ENCODE measurements at regions not wholly inside any gene's neighbourhood (a gene's known extent, or its start where the extent isn't known, plus 50 kb on each side); places are given as distances from the start of the nearest gene placed in this dataset.
"Not testable (repeated sequence)": the region's sequence is repeated elsewhere in the genome, so short reads cannot be mapped to it uniquely, and the experiment has no call there.

DNA sequence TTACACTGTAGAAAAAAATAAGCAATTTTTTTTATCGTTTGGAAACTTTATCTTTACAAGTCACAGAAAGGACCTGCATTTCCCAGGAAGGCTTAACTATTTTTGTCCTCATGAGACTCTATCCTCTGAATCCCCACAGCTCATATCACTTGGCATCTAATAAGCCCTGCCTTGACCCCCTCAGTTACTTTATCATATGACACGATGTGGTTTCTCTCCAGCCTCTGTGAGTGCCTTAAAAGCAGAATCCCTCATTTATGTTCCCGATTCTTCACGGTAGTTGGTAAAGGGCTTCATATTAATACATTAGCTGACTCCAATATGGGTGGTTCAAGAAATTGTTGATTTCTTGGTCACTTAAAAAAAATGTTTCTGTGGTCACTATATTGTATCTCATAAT, 296.6 kb upstream of the GRAMD2B start:
- no peak overlapping the region for H3K4me3 Mint-ChIP-seq
- H3K27me3 Mint-ChIP-seq (ENCODE audit: low read depth): no peaks in the 10 kb centered on the region
- H3K4me1 Mint-ChIP-seq: peaks cover 30% of the 10 kb centered on the region
- TF ChIP-seq, protein P1, sequence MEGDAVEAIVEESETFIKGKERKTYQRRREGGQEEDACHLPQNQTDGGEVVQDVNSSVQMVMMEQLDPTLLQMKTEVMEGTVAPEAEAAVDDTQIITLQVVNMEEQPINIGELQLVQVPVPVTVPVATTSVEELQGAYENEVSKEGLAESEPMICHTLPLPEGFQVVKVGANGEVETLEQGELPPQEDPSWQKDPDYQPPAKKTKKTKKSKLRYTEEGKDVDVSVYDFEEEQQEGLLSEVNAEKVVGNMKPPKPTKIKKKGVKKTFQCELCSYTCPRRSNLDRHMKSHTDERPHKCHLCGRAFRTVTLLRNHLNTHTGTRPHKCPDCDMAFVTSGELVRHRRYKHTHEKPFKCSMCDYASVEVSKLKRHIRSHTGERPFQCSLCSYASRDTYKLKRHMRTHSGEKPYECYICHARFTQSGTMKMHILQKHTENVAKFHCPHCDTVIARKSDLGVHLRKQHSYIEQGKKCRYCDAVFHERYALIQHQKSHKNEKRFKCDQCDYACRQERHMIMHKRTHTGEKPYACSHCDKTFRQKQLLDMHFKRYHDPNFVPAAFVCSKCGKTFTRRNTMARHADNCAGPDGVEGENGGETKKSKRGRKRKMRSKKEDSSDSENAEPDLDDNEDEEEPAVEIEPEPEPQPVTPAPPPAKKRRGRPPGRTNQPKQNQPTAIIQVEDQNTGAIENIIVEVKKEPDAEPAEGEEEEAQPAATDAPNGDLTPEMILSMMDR (conservative IDR thresholded peaks at IDR 0.05): no peak
- H3K36me3 Mint-ChIP-seq (ENCODE audit: low read depth): peaks cover 2% of the 10 kb centered on the region
- DNase-seq (ENCODE audit: low read depth, low spot score): no peak
- H3K27ac Mint-ChIP-seq (ENCODE audit: unreplicated experiment): no peak overlapping the region
- peaks cover 2% of the 10 kb centered on the region for H3K9me3 Mint-ChIP-seq

DNA sequence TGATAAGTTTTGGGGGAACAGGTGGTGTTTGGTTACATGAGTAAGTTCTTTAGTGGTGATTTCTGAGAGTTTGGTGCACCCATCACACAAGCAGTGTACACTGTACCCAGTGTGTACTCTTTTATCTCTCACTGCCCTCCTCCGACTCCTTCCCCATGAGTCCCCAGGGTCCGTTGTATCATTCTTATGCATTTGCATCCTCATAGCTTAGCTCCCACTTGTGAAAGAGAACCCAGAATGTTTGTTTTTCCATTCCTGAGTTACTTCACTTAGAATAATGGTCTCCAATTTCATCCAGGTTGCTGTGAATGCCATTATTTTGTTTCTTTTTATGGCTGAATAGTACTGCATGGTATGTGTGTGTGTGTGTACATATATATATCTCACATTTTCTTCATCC, 295.8 kb upstream of the GRAMD2B start:
- H3K36me3 Mint-ChIP-seq (ENCODE audit: low read depth); H3K27ac Mint-ChIP-seq (ENCODE audit: unreplicated experiment); H3K27me3 Mint-ChIP-seq (ENCODE audit: low read depth); H3K4me3 Mint-ChIP-seq; DNase-seq (ENCODE audit: low read depth, low spot score); H3K9me3 Mint-ChIP-seq: not testable (repeated sequence)
- peaks cover 30% of the 10 kb centered on the region for H3K4me1 Mint-ChIP-seq

DNA sequence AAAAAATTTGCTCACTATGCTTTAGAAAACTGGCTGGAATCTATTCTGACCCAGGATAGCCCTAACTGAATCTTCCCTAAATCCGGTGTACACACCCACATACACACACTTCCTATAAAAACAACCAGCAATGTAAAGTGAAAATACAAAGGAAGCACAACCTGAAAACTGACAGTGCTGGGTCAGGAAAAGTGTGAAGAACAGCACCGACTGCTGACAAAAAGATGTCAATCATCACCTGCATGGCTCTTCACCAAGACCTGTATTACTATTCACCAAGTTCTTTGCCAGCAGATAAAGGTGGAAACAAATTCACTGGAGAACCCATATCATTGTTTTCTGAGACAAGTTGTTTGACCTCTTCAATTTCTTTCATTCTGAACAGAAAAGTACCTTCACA, 293.8 kb upstream of the GRAMD2B start:
- Mint-ChIP-seq H3K36me3 (ENCODE audit: low read depth) (peaks cover 2% of the 10 kb centered on the region), H3K27me3 (ENCODE audit: low read depth) (no peaks in the 10 kb centered on the region), H3K4me1 (peaks cover 18% of the 10 kb centered on the region), H3K9me3 (peaks cover 2% of the 10 kb centered on the region), H3K4me3 (no peak overlapping the region), H3K27ac (ENCODE audit: unreplicated experiment) (no peak overlapping the region)
- TF ChIP-seq, protein P1 (conservative IDR thresholded peaks at IDR 0.05): no peak
- DNase-seq (ENCODE audit: low read depth, low spot score): no peak

DNA sequence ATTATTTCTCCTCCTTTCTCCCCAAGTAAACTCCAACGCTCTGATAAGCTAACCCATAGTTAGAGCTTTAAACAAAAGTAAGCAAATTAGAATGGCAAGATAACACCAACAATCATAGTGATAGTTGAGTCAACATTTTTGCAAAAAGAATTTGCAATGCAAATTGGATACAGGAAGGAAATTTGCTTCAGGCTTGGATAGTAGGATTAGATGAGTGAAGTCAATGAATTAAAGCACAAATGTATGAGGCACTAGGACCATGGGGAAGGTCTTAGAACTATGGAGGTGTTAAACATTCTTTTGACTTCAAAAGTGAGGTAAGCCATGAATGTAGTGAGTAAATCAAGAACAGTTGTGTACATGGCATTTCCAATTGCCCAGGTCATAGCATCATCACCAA, 289.8 kb upstream of the GRAMD2B start:
- no peaks in the 10 kb centered on the region for H3K27me3 Mint-ChIP-seq (ENCODE audit: low read depth)
- H3K36me3 Mint-ChIP-seq (ENCODE audit: low read depth): peaks cover 2% of the 10 kb centered on the region
- H3K9me3 Mint-ChIP-seq: peaks cover 2% of the 10 kb centered on the region
- H3K27ac Mint-ChIP-seq (ENCODE audit: unreplicated experiment): no peak overlapping the region
- H3K4me1 Mint-ChIP-seq: peaks cover 7% of the 10 kb centered on the region
- H3K4me3 Mint-ChIP-seq: no peak overlapping the region
- no peak for DNase-seq (ENCODE audit: low read depth, low spot score)
- TF ChIP-seq, protein P1 (conservative IDR thresholded peaks at IDR 0.05): no peak

- TF ChIP-seq, protein P1 (conservative IDR thresholded peaks at IDR 0.05): no peak
- Mint-ChIP-seq H3K4me1 (peaks cover 12% of the 10 kb centered on the region), H3K36me3 (ENCODE audit: low read depth) (no peaks in the 10 kb centered on the region), H3K4me3 (no peak overlapping the region), H3K27me3 (ENCODE audit: low read depth) (no peaks in the 10 kb centered on the region), H3K9me3 (no peaks in the 10 kb centered on the region), H3K27ac (ENCODE audit: unreplicated experiment) (peak overlapping the region; percentile 54)
- DNase-seq (ENCODE audit: low read depth, low spot score): no peak
Observed at GRCh38 chr5:126137891-126138280, 285.3 kb upstream of the GRAMD2B start.

DNA sequence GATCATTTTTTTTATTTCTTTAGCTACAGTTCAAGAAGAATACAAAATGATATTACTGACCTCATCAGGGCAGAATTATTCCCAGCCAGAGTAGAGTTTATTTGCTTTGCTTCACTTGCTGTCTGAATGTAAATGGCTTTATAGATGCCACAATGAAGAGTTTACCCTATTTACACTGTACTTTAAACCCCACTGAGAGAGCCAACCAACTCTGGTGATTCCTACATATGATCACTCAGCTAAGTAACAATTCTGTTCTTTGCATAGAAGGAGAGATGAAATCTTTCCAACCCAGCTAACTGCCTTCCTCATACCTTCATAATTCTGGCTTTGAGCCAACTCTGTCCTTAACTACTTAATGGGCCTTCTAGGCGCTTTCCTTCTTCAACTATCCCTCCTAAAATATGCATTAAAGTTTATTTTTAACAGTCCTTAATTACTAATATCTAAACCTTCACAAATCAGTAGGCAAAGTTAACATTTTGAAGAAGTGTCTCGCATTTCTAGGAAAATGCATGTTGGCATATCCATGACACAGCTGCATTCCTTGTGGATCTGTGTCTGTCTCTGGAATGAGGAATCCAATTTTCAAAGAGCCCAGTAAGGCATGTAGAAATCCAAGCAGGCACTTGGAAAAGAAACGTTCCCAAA, 284.8 kb upstream of the GRAMD2B start:
- TF ChIP-seq, protein P1 (conservative IDR thresholded peaks at IDR 0.05): no peak
- H3K27ac Mint-ChIP-seq (ENCODE audit: unreplicated experiment): no peak overlapping the region
- DNase-seq (ENCODE audit: low read depth, low spot score): no peak
- H3K9me3 Mint-ChIP-seq: no peaks in the 10 kb centered on the region
- H3K4me3 Mint-ChIP-seq: no peak overlapping the region
- H3K27me3 Mint-ChIP-seq (ENCODE audit: low read depth): no peaks in the 10 kb centered on the region
- H3K4me1 Mint-ChIP-seq: peaks cover 12% of the 10 kb centered on the region
- H3K36me3 Mint-ChIP-seq (ENCODE audit: low read depth): no peaks in the 10 kb centered on the region

All from neural crest cell (in vitro differentiated cells).